ENCODE measurements at regions not wholly inside any gene's neighbourhood (a gene's known extent, or its start where the extent isn't known, plus 50 kb on each side); places are given as distances from the start of the nearest gene placed in this dataset.
A peak's percentile ranks its signal among the peaks of the same experiment; 100 is the strongest.

DNA sequence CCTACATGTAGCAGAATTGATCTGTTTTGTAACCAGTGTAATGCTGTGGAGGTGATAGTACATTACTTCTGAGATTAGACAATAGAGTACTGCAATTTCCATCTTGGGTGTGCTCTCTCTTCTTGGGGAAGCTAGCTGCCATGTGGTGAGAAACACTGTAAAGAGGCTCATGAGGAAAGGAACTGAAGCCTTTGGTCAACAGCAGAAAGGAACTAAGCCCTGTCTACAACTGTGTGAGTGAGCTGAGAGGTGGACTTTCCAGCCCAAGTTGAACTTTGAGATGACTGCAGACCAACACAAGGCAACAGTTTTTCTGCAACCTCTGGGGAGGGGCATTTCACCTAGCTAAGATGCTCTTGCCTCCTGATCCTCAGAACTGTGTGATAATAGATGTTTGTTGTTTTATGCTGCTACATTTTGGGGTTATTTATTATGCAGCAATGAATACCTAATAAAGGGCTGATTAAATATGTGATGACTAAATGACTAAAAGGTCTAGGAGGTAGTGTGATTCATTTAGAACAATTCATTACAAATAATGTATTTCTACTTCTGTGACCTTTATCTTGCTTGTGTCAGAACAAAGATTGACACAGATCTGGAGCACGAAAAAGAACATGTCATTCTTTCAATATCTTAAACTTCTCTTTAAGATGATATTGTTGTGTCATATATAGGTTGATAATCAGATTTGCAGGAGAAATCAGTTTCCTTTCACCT, 121.6 kb upstream of the THRB start:
- in situ Hi-C loops (cut with MboI) (no loop called here), intact Hi-C loops (cut with micrococcal nuclease) (no loop called here)
- no TSS peak for BruUV-seq (replicated peaks)

DNA sequence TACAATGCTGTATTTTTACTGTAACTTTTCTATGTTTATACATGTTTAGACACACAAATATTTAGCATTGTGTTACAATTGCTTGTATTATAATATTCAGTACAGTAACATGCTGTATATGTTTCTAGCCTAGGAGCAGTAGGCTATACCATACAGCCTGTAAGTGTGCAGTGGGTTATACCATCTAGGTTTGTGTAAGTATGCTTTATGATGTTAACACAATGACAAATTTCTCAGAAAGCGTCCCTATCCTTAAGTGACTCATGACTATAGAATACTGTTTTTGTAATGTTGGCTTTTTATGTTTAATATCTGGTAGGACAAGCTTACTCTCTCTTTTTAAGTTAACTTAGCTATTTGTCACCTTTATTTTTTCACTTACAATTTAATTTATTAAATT, 127.5 kb upstream of the THRB start:
- H3K9me3 ChIP-seq (replicated peaks; ENCODE audit: control insufficient read depth, insufficient read depth, low read depth, low read length) = no peaks in the 10 kb centered on the region
- no peaks in the 10 kb centered on the region for H3K36me3 ChIP-seq (ENCODE audit: control insufficient read depth, insufficient read depth, low read length)
- no peaks in the 10 kb centered on the region for H3K9me1 ChIP-seq (ENCODE audit: control insufficient read depth, insufficient read depth, low read length)
- 0% methylated on average over 1 of the region's 1 CpG for WGBS (ENCODE audit: insufficient coverage, low coverage, missing lambda C conversion rate)
- H2AFZ ChIP-seq (ENCODE audit: low read depth, low read length) = peak overlapping the region; percentile 5; the same call in 1 of the 2 replicates
- DNase-seq (ENCODE audit: extremely low read depth in 1 of 4, low spot score in 3 of 4) = peak in 1 of 4 experiments; percentile 12
- CTCF ChIA-PET (ENCODE audit: low intra/inter-chr PET ratio) = no interaction called here
- no peak overlapping the region for H3K4me2 ChIP-seq (ENCODE audit: insufficient read depth, low read length)
- no peak overlapping the region for H3K27ac ChIP-seq (ENCODE audit: extremely low read depth, low read depth, low read length)
- peak; percentile 71 for ATAC-seq
- H3K79me2 ChIP-seq (ENCODE audit: control insufficient read depth, insufficient read depth, low read length) = no peaks in the 10 kb centered on the region
- no TSS peak for BruUV-seq (replicated peaks)
- POLR2A ChIA-PET = interaction anchor here (0.9 to 1.4 kb wide), 2 partner anchors 18 to 794 kb away, joined by 3 read pairs; no protein-coding TSS in a partner anchor
- in situ Hi-C loops (cut with MboI) = no loop called here
- no peaks in the 10 kb centered on the region for H3K27me3 ChIP-seq (ENCODE audit: control insufficient read depth in 2 of 2, insufficient read depth in 2 of 2, low read length in 2 of 2)
- no peaks in the 10 kb centered on the region for H3K4me1 ChIP-seq (replicated peaks in 1 of 2; ENCODE audit: control insufficient read depth in 2 of 2, insufficient read depth in 2 of 2, low read length in 2 of 2)
- H3K4me3 ChIP-seq = no peak overlapping the region
- H3K9ac ChIP-seq (ENCODE audit: insufficient read depth in 1 of 2, low read depth in 2 of 2, low read length in 2 of 2) = no peak overlapping the region
- no peaks in the 10 kb centered on the region for H4K20me1 ChIP-seq (replicated peaks; ENCODE audit: control insufficient read depth, insufficient read depth, low read length)
- intact Hi-C loops (cut with micrococcal nuclease) = no loop called here
- no peak for FAIRE-seq
- TF ChIP-seq, protein P1, sequence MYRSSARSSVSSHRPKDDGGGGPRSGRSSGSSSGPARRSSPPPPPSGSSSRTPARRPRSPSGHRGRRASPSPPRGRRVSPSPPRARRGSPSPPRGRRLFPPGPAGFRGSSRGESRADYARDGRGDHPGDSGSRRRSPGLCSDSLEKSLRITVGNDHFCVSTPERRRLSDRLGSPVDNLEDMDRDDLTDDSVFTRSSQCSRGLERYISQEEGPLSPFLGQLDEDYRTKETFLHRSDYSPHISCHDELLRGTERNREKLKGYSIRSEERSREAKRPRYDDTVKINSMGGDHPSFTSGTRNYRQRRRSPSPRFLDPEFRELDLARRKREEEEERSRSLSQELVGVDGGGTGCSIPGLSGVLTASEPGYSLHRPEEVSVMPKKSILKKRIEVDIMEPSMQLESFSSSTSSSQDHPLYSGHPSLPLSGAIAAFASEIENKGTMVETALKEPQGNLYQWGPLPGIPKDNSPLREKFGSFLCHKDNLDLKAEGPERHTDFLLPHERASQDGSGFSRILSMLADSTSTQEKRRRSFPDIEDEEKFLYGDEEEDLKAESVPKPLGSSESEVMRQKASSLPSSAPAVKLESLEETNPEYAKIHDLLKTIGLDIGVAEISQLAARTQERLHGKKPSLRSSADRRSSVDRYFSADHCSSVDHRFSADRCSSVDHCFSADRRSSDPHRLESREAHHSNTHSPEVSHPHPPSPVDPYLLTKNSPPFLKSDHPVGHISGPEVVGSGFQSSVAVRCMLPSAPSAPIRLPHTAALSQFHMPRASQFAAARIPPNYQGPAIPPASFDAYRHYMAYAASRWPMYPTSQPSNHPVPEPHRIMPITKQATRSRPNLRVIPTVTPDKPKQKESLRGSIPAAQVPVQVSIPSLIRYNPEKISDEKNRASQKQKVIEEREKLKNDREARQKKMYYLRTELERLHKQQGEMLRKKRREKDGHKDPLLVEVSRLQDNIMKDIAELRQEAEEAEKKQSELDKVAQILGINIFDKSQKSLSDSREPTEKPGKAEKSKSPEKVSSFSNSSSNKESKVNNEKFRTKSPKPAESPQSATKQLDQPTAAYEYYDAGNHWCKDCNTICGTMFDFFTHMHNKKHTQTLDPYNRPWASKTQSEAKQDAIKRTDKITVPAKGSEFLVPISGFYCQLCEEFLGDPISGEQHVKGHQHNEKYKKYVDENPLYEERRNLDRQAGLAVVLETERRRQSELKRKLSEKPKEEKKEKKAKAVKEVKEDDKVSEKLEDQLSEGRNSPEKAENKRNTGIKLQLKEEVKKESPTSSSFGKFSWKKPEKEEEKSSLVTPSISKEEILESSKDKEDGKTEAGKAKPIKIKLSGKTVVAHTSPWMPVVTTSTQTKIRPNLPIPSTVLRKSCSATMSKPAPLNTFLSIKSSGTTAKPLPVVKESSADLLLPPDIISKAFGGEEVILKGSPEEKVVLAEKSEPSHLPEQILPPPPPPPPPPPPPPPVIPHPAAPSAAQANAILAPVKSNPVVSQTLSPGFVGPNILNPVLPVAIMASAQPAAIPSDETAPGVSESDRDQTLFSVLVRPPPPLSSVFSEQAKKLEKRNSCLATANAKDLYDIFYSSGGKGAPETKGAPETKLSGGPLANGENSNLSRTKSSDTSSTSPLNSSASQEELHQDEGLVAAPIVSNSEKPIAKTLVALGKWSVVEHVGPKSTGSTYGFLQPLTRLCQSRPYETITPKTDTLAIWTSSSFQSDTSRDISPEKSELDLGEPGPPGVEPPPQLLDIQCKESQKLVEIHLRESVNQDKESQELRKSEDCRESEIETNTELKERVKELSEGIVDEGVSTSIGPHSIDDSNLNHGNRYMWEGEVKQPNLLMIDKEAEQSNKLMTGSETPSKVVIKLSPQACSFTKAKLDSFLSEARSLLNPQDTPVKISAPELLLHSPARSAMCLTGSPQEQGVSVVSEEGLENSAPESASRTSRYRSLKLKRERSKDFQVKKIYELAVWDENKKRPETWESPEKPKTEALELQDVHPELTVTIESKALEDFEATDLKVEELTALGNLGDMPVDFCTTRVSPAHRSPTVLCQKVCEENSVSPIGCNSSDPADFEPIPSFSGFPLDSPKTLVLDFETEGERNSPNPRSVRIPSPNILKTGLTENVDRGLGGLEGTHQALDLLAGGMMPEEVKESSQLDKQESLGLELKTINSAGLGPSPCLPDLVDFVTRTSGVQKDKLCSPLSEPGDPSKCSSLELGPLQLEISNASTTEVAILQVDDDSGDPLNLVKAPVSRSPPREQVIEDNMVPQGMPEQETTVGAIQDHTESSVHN (IDR thresholded peaks at IDR 0.05; ENCODE audit: borderline replicate concordance in 1 of 2, low read depth in 1 of 2) = no peak
- no peak for TF ChIP-seq NFE2L1 (tag; IDR thresholded peaks at IDR 0.05; ENCODE audit: borderline replicate concordance, low read depth)
- TF ChIP-seq ZFX (CRISPR knock-in tag; IDR thresholded peaks at IDR 0.05) = no peak

More for the DNA sequence above, 121.6 kb upstream of the THRB start:
- WGBS (ENCODE audit: insufficient coverage, low coverage, missing lambda C conversion rate) = 0% methylated on average over 1 of the region's 1 CpG
- CTCF ChIA-PET (ENCODE audit: low intra/inter-chr PET ratio) = no interaction called here
- H3K4me2 ChIP-seq (ENCODE audit: insufficient read depth, low read length) = no peak overlapping the region
- DNase-seq (ENCODE audit: extremely low read depth in 1 of 4, low spot score in 3 of 4) (no peak), FAIRE-seq (no peak), ATAC-seq (no peak)
- POLR2A ChIA-PET = interaction anchor here (0.6 kb wide), 1 partner anchor 12 kb away, joined by 3 read pairs; no protein-coding TSS in a partner anchor
- no peak overlapping the region for H3K9ac ChIP-seq (ENCODE audit: insufficient read depth in 1 of 2, low read depth in 2 of 2, low read length in 2 of 2)
- H3K4me3 ChIP-seq = no peak overlapping the region
- H2AFZ ChIP-seq (ENCODE audit: low read depth, low read length) = no peak overlapping the region
- no peaks in the 10 kb centered on the region for H3K9me3 ChIP-seq (replicated peaks; ENCODE audit: control insufficient read depth, insufficient read depth, low read depth, low read length)
- H3K9me1 ChIP-seq (ENCODE audit: control insufficient read depth, insufficient read depth, low read length) = no peaks in the 10 kb centered on the region
- no peaks in the 10 kb centered on the region for H3K4me1 ChIP-seq (replicated peaks in 1 of 2; ENCODE audit: control insufficient read depth in 2 of 2, insufficient read depth in 2 of 2, low read length in 2 of 2)
- H3K27ac ChIP-seq (ENCODE audit: extremely low read depth, low read depth, low read length) = no peak overlapping the region
- H3K27me3 ChIP-seq (ENCODE audit: control insufficient read depth in 2 of 2, insufficient read depth in 2 of 2, low read length in 2 of 2) = no peaks in the 10 kb centered on the region; a peak in 1 of 5 replicates
- H3K79me2 ChIP-seq (ENCODE audit: control insufficient read depth, insufficient read depth, low read length) = no peaks in the 10 kb centered on the region
- H3K36me3 ChIP-seq (ENCODE audit: control insufficient read depth, insufficient read depth, low read length) = no peaks in the 10 kb centered on the region
- no peaks in the 10 kb centered on the region for H4K20me1 ChIP-seq (replicated peaks; ENCODE audit: control insufficient read depth, insufficient read depth, low read length)
- TF ChIP-seq CEBPG (CRISPR knock-in tag; IDR thresholded peaks at IDR 0.05) = no peak
- TF ChIP-seq CEBPG (tag; conservative IDR thresholded peaks at IDR 0.05 in 1 of 2, IDR thresholded peaks at IDR 0.05 in 1 of 2) = no peak
- no peak for TF ChIP-seq STAG1 (CRISPR knock-in tag; IDR thresholded peaks at IDR 0.05; ENCODE audit: borderline replicate concordance)

All from K562 (cell line).